Endodermal cell (in vitro differentiated cells): ENCODE measurements at regions not wholly inside any gene's neighbourhood (a gene's known extent, or its start where the extent isn't known, plus 50 kb on each side); places are given as distances from the start of the nearest gene placed in this dataset.

Experiments
- DNase-seq: peaks from one replicate; pipeline ENCODE4 v3.0.0-alpha.2; 2017
- H3K27ac ChIP-seq: 2 replicates; pipeline ENCODE4 v1.5.1; 2013; ENCODE audit warnings: mild to moderate bottlenecking, low read depth, low read length, moderate library complexity
- H3K27me3 ChIP-seq: 2 replicates; pipeline ENCODE4 v1.6.1; 2013; ENCODE audit warnings: mild to moderate bottlenecking, low read length, moderate library complexity; ENCODE audit not compliant: insufficient read depth, control insufficient read depth, poor library complexity, severe bottlenecking
- H3K36me3 ChIP-seq: 2 replicates; pipeline ENCODE4 v1.7.0; 2013; ENCODE audit warnings: mild to moderate bottlenecking, low read length, moderate library complexity; ENCODE audit not compliant: control insufficient read depth, insufficient read depth
- H3K4me1 ChIP-seq: one replicate; pipeline ENCODE4 v1.7.0; 2013; ENCODE audit warnings: low read length; ENCODE audit not compliant: control insufficient read depth, insufficient read depth
- H3K4me3 ChIP-seq: 2 replicates; pipeline ENCODE4 v1.5.1; 2013; ENCODE audit warnings: mild to moderate bottlenecking, low read length, moderate library complexity
- H3K9ac ChIP-seq: 2 replicates; pipeline ENCODE4 v1.6.1; 2013; ENCODE audit warnings: mild to moderate bottlenecking, low read length, moderate library complexity; ENCODE audit not compliant: poor library complexity, severe bottlenecking; ENCODE audit errors: extremely low read depth
- H3K9me3 ChIP-seq: 2 replicates; pipeline ENCODE4 v1.6.1; 2013; ENCODE audit warnings: mild to moderate bottlenecking, low read length, moderate library complexity; ENCODE audit not compliant: control insufficient read depth
- H3K27ac Mint-ChIP-seq: 2 replicates; pipeline ENCODE4 v1.8.0; 2020; ENCODE audit warnings: mixed read lengths
- H3K27me3 Mint-ChIP-seq: 2 replicates; pipeline ENCODE4 v1.8.0; 2021; ENCODE audit warnings: mild to moderate bottlenecking, mixed read lengths; ENCODE audit not compliant: insufficient read depth
- H3K36me3 Mint-ChIP-seq: 2 replicates; pipeline ENCODE4 v1.8.0; 2020; ENCODE audit warnings: low read depth, mixed read lengths
- H3K4me1 Mint-ChIP-seq: 2 replicates; pipeline ENCODE4 v1.8.0; 2020; ENCODE audit warnings: mixed read lengths
- H3K4me3 Mint-ChIP-seq: 2 replicates; pipeline ENCODE4 v1.8.0; 2020; ENCODE audit warnings: mild to moderate bottlenecking, moderate library complexity, mixed read lengths
- H3K9me3 Mint-ChIP-seq: 2 replicates; pipeline ENCODE4 v1.8.0; 2020; ENCODE audit warnings: mild to moderate bottlenecking, mixed read lengths
- CTCF ChIP-seq: fragments of 200-600 bp; sonication (generic); conservative IDR thresholded peaks from 2 replicates; pipeline ENCODE4 v1.5.0; 2021; ENCODE audit warnings: antibody characterized with exemption, mild to moderate bottlenecking
- WGBS, 2 experiments: methylation state at CpG; one replicate each; pipeline versions ENCODE4 v1.1.5 to v1.1.7; 2013; ENCODE audit warnings: missing lambda C conversion rate in 2 of 2, mixed read lengths in 1 of 2; ENCODE audit not compliant: insufficient coverage in 1 of 2, insufficient read length in 1 of 2; 5-methylcytosine and 5-hydroxymethylcytosine counted together

GRCh38 chr13:47069133-47069532 is 172.3 kb upstream of the HTR2A start:
- DNase-seq = no peak
- no peak overlapping the region for H3K27ac ChIP-seq
- no peak overlapping the region for H3K9ac ChIP-seq
- TF ChIP-seq CTCF = no peak
- H3K36me3 Mint-ChIP-seq = no peaks in the 10 kb centered on the region
- peaks cover 6% of the 10 kb centered on the region for H3K9me3 ChIP-seq
- peaks cover 3% of the 10 kb centered on the region for H3K9me3 Mint-ChIP-seq
- H3K27me3 ChIP-seq = no peaks in the 10 kb centered on the region
- WGBS, 2 experiments = 88 to 90% methylated on average over 2 to 3 of the region's 3 CpGs
- no peak overlapping the region for H3K4me3 ChIP-seq
- H3K27me3 Mint-ChIP-seq = peaks cover 5% of the 10 kb centered on the region
- no peaks in the 10 kb centered on the region for H3K36me3 ChIP-seq
- peaks cover 12% of the 10 kb centered on the region for H3K4me1 Mint-ChIP-seq
- H3K27ac Mint-ChIP-seq = no peak overlapping the region
- H3K4me1 ChIP-seq = no peaks in the 10 kb centered on the region
- no peak overlapping the region for H3K4me3 Mint-ChIP-seq

GRCh38 chr13:47067306-47067705 is 170.5 kb upstream of the HTR2A start:
- Histone ChIP-seq H3K36me3 (no peaks in the 10 kb centered on the region), H3K27ac (no peak overlapping the region), H3K9me3 (no peaks in the 10 kb centered on the region), H3K4me1 (no peaks in the 10 kb centered on the region), H3K9ac (no peak overlapping the region), H3K27me3 (no peaks in the 10 kb centered on the region), H3K4me3 (no peak overlapping the region)
- DNase-seq = no peak
- Mint-ChIP-seq H3K27me3 (peaks cover 5% of the 10 kb centered on the region), H3K4me1 (peaks cover 12% of the 10 kb centered on the region), H3K27ac (no peak overlapping the region), H3K4me3 (no peak overlapping the region), H3K36me3 (no peaks in the 10 kb centered on the region), H3K9me3 (peaks cover 7% of the 10 kb centered on the region)
- no peak for TF ChIP-seq CTCF
- 93 to 96% methylated on average over 3 of the region's 3 CpGs for WGBS, 2 experiments

- no peak overlapping the region for H3K27ac ChIP-seq
- no peak overlapping the region for H3K27ac Mint-ChIP-seq
- H3K4me3 Mint-ChIP-seq = no peak overlapping the region
- no peak overlapping the region for H3K9ac ChIP-seq
- H3K36me3 ChIP-seq = no peaks in the 10 kb centered on the region
- peaks cover 8% of the 10 kb centered on the region for H3K9me3 Mint-ChIP-seq
- peaks cover 12% of the 10 kb centered on the region for H3K4me1 Mint-ChIP-seq
- TF ChIP-seq CTCF = no peak
- H3K9me3 ChIP-seq = no peaks in the 10 kb centered on the region
- H3K27me3 ChIP-seq = no peaks in the 10 kb centered on the region
- H3K27me3 Mint-ChIP-seq = peaks cover 5% of the 10 kb centered on the region
- DNase-seq = no peak
- no peaks in the 10 kb centered on the region for H3K36me3 Mint-ChIP-seq
- H3K4me3 ChIP-seq = no peak overlapping the region
- no peaks in the 10 kb centered on the region for H3K4me1 ChIP-seq
These were observed 169.4 kb upstream of the HTR2A start for GRCh38 chr13:47066226-47066625.
